ENCODE measurements at regions not wholly inside any gene's neighbourhood (a gene's known extent, or its start where the extent isn't known, plus 50 kb on each side); places are given as distances from the start of the nearest gene placed in this dataset.

DNA sequence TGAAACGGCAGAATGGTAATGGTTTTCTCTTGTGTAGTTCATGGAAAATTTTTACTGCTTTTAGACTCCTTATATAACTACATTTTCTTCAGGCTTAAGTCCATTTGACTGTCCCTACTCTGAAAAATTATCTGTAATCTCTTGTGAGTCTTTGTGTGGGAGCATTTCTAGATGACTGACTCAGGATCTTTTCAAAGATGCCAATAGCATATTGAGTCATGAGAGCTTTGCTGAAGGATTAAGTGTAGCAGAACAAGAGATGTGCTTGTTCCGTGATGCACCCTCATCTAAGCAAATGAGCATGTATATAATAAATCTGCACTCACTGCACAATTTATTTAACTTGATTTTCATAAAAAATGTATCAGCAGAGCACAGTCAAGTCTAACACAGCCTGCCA is 298.7 kb upstream of the CDH6 start:
- Mint-ChIP-seq H3K4me1 (ENCODE audit: low read depth) (no peaks in the 10 kb centered on the region), H3K4me3 (ENCODE audit: unreplicated experiment) (no peak overlapping the region), H3K36me3 (ENCODE audit: low read depth) (no peaks in the 10 kb centered on the region), H3K27me3 (ENCODE audit: low read depth) (no peaks in the 10 kb centered on the region), H3K27ac (ENCODE audit: unreplicated experiment) (no peak overlapping the region), H3K9me3 (ENCODE audit: low read depth) (no peaks in the 10 kb centered on the region)
- no peak for DNase-seq (ENCODE audit: low spot score)
- TF ChIP-seq, protein P1, sequence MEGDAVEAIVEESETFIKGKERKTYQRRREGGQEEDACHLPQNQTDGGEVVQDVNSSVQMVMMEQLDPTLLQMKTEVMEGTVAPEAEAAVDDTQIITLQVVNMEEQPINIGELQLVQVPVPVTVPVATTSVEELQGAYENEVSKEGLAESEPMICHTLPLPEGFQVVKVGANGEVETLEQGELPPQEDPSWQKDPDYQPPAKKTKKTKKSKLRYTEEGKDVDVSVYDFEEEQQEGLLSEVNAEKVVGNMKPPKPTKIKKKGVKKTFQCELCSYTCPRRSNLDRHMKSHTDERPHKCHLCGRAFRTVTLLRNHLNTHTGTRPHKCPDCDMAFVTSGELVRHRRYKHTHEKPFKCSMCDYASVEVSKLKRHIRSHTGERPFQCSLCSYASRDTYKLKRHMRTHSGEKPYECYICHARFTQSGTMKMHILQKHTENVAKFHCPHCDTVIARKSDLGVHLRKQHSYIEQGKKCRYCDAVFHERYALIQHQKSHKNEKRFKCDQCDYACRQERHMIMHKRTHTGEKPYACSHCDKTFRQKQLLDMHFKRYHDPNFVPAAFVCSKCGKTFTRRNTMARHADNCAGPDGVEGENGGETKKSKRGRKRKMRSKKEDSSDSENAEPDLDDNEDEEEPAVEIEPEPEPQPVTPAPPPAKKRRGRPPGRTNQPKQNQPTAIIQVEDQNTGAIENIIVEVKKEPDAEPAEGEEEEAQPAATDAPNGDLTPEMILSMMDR (IDR thresholded peaks at IDR 0.05), result no peak

GRCh38 chr5:30891660-30892059 is 301.8 kb upstream of the CDH6 start:
- no peak overlapping the region for H3K27ac Mint-ChIP-seq (ENCODE audit: unreplicated experiment)
- no peaks in the 10 kb centered on the region for H3K9me3 Mint-ChIP-seq (ENCODE audit: low read depth)
- TF ChIP-seq, protein P1 (IDR thresholded peaks at IDR 0.05), result no peak
- H3K4me1 Mint-ChIP-seq (ENCODE audit: low read depth), result no peaks in the 10 kb centered on the region
- no peak for DNase-seq (ENCODE audit: low spot score)
- no peaks in the 10 kb centered on the region for H3K36me3 Mint-ChIP-seq (ENCODE audit: low read depth)
- no peak overlapping the region for H3K4me3 Mint-ChIP-seq (ENCODE audit: unreplicated experiment)
- H3K27me3 Mint-ChIP-seq (ENCODE audit: low read depth), result no peaks in the 10 kb centered on the region

- Mint-ChIP-seq H3K36me3 (ENCODE audit: low read depth) (no peaks in the 10 kb centered on the region), H3K4me1 (ENCODE audit: low read depth) (no peaks in the 10 kb centered on the region), H3K9me3 (ENCODE audit: low read depth) (no peaks in the 10 kb centered on the region), H3K27me3 (ENCODE audit: low read depth) (no peaks in the 10 kb centered on the region), H3K4me3 (ENCODE audit: unreplicated experiment) (no peak overlapping the region), H3K27ac (ENCODE audit: unreplicated experiment) (no peak overlapping the region)
- TF ChIP-seq, protein P1 (IDR thresholded peaks at IDR 0.05), result no peak
- no peak for DNase-seq (ENCODE audit: low spot score)
Measured at GRCh38 chr5:30890377-30890776, 303.1 kb upstream of the CDH6 start.

GRCh38 chr5:30880514-30880913 is 313.0 kb upstream of the CDH6 start:
- no peak for DNase-seq (ENCODE audit: low spot score)
- Mint-ChIP-seq H3K27ac (ENCODE audit: unreplicated experiment) (no peak overlapping the region), H3K9me3 (ENCODE audit: low read depth) (peaks cover 6% of the 10 kb centered on the region), H3K36me3 (ENCODE audit: low read depth) (no peaks in the 10 kb centered on the region), H3K4me3 (ENCODE audit: unreplicated experiment) (no peak overlapping the region), H3K4me1 (ENCODE audit: low read depth) (no peaks in the 10 kb centered on the region), H3K27me3 (ENCODE audit: low read depth) (no peaks in the 10 kb centered on the region)
- TF ChIP-seq, protein P1 (IDR thresholded peaks at IDR 0.05), result no peak

DNA sequence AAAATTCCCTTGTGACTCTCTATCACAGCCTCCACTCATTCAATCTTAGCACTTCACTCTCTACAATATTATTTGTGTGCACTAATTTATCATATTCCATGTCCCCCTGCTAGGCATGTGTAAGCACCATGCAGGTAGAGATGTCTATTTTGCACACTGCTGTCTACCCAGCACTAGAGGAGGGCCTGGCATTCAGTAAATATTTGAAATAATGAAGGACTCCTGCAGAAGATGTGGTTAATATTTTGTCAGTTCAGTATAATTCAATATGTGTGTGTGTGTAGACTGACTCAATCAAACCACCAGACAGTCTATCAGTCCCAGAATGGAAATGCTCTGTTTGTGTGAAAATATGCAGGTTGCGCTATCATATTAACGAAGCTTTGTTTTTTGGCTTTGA is 313.6 kb upstream of the CDH6 start:
- Mint-ChIP-seq H3K36me3 (ENCODE audit: low read depth) (no peaks in the 10 kb centered on the region), H3K27ac (ENCODE audit: unreplicated experiment) (no peak overlapping the region), H3K4me1 (ENCODE audit: low read depth) (no peaks in the 10 kb centered on the region), H3K9me3 (ENCODE audit: low read depth) (peaks cover 6% of the 10 kb centered on the region), H3K4me3 (ENCODE audit: unreplicated experiment) (no peak overlapping the region), H3K27me3 (ENCODE audit: low read depth) (no peaks in the 10 kb centered on the region)
- TF ChIP-seq, protein P1 (IDR thresholded peaks at IDR 0.05), result no peak
- no peak for DNase-seq (ENCODE audit: low spot score)
